ENCODE measurements at regions not wholly inside any gene's neighbourhood (a gene's known extent, or its start where the extent isn't known, plus 50 kb on each side); places are given as distances from the start of the nearest gene placed in this dataset.

DNA sequence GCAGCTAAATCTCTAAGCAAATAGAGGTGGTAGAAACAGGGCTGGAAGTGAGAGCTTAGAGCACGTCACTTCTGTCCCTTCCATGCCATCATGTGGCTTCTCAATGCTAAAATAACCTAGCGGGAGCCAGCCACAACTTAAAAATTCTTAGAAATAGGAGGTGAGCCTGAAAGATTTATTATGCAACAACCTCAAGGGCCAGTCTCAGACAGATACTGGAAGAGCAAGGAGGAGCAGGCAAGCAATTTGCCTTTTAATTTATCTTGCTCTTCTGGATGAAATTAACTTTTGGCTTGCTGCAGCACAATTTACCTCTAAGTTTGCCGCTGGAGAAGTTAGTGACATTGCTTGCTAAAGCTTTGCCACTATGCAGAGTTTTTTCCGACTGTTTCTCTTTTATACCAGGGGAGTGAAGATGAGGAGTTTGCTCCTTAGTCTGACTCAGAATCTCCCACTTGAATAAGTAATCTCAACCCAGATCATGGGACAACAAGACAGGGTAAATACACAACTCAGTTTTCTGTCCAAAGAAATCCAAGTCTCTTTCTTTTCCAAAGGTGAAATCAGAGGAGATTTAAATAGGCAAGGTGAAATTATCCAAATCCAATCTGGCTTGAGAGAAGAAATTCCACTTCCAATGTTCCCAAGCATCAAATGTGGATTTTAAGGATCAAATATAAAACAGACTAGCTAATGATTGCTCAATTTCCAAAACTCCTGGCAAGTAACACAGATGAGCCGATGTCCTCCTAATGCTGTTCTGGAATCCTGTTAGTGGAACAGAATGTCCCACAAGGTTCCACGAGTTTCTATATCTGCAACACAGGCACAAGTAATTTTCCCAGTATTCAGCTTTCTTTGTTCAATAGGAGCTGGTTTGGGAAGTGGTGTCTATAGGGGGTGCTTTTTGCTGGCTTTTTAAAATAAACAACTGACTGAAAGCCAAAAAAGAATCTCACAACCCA lies 329.4 kb upstream of the RORA start:
- TF ChIP-seq, protein P1, sequence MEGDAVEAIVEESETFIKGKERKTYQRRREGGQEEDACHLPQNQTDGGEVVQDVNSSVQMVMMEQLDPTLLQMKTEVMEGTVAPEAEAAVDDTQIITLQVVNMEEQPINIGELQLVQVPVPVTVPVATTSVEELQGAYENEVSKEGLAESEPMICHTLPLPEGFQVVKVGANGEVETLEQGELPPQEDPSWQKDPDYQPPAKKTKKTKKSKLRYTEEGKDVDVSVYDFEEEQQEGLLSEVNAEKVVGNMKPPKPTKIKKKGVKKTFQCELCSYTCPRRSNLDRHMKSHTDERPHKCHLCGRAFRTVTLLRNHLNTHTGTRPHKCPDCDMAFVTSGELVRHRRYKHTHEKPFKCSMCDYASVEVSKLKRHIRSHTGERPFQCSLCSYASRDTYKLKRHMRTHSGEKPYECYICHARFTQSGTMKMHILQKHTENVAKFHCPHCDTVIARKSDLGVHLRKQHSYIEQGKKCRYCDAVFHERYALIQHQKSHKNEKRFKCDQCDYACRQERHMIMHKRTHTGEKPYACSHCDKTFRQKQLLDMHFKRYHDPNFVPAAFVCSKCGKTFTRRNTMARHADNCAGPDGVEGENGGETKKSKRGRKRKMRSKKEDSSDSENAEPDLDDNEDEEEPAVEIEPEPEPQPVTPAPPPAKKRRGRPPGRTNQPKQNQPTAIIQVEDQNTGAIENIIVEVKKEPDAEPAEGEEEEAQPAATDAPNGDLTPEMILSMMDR (IDR thresholded peaks at IDR 0.05): no peak

DNA sequence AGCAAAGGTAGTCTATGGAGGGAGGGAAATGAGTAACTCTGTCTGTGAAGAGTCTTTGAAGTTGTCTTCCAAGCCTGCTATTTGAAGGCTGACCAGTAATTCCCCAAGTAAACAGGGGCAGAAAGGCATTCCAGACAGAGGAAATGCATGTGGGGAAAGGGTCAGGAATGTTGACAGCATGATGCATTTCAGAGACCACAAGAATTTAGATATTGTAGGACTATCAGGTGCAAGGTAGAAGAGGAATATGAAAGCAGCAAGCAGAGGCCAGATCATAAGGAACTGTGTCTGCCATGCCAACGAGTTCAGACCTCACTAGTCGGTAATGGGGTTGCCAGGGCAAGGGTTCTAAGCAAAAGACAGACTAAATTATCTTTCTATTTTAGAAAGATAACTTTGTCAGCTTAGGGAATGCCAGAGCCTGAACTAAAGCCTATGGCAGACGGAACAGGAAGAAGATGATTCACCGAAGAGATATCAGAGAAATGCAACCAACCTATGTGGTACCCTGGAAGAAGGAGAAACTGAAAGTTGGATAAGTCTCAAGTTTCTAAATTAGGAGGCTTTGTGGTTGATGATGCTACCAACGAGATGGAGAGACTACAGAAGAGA lies 327.0 kb upstream of the RORA start:
- TF ChIP-seq, protein P1 (IDR thresholded peaks at IDR 0.05): no peak

DNA sequence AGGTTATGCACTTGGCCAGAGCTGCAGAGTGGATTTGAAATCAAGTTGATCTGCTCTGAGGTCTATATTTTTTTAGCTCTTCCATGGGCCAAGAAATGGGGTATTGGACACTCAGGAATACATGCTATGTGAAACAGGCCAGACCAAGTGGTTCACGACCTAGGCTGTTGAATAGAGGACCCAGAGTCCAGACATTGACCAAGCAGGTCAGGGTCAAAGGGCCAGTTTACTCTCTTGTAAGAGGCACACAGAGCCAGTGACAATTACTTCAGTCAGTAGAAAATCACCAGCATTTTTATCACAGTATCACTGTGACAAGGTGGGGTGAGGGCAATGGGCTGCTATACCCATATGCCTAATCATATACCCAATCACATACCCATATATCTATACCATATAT lies 320.6 kb upstream of the RORA start:
- TF ChIP-seq, protein P1 (IDR thresholded peaks at IDR 0.05): no peak

DNA sequence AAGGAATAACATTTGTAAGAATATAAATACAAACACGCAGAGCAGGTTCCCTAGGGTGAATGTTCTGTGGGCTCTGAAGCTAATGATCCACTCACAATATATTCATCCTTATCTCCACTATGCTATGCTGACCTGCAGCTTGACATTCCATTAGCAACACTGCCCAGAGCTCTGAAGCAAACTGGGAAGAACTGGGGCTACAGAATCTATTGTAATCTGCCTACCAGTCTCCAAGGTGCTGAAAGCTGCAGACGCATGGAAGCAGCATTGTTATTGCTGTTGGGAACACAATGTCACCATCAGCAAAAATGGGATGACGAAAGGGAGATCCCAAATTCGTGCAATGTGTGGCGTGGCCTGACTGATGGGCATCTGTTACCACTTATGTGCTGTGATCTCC lies 316.7 kb upstream of the RORA start:
- TF ChIP-seq, protein P1 (IDR thresholded peaks at IDR 0.05): no peak

DNA sequence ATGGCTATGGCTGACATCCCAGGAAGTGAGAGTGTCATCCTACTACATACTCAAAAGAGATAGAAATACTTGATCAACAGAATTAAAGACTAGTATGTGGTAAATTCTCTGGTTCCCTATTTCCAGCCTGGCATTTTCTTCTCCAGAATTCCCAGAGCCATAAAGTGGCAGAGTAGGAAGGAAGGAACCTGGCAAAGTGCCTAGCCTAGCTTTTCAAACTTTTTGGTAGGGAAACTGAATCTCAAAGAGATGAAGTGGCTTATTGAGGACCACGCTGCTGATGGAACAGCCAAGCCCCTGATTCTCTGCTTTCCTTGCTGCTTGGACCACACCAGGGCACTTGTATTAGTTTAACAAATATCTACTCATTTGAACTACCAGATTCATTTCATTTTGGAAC lies 312.4 kb upstream of the RORA start:
- TF ChIP-seq, protein P1 (IDR thresholded peaks at IDR 0.05): no peak

DNA sequence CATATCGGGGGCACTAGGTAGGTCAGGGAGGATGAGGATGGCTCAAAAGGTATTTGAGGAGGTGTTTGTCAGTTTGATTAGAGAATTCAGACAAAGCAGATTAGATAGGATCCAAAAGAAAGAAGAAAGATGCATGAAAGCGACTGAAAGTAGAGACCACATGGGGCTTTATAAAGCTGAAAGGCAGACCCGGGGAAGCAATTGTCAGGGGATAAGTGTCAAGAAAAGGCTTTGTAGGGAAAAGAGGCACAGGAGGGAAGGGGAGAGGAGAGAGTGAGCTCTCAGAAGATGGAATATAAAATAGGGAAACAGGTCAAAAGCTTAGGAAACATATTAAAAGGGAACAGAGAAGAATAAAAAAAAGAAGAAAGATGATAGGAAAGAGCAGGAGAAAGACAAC lies 308.2 kb upstream of the RORA start:
- TF ChIP-seq, protein P1 (IDR thresholded peaks at IDR 0.05): no peak

DNA sequence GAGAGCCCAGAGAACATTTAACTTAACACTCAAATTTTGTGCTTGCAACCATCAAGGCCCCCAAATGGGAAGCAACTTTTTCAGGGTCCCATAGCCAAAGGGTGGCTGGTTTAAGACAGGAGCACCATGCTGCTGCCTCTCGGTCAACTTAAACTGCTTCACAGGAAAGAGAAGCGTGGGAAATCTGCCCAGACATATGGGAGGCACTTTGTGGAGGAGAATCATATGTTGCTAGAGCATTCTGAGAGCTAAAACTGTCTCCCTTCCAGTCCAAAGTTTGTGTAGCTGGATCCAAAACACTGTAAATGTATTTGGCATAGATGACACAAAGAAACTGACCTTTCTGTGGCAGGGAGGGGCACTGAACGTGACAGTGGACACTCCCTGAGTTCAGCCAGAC lies 305.9 kb upstream of the RORA start:
- TF ChIP-seq, protein P1 (IDR thresholded peaks at IDR 0.05): no peak

Measured in LNCAP (cell line).